ENCODE measurements at regions not wholly inside any gene's neighbourhood (a gene's known extent, or its start where the extent isn't known, plus 50 kb on each side); places are given as distances from the start of the nearest gene placed in this dataset.

GRCh38 chr5:9784231-9784630 is 154.1 kb upstream of the TAS2R1 start:
- Histone ChIP-seq H3K27me3 (ENCODE audit: low read depth) (peaks cover 31% of the 10 kb centered on the region), H3K36me3 (no peaks in the 10 kb centered on the region), H3K9me3 (replicated peaks) (peaks cover 18% of the 10 kb centered on the region), H3K4me3 (no peak overlapping the region), H3K27ac (replicated peaks) (no peak overlapping the region), H3K4me1 (peaks cover 10% of the 10 kb centered on the region)
- no peak for TF ChIP-seq CTCF (IDR thresholded peaks at IDR 0.05; ENCODE audit: borderline replicate concordance)
- intact Hi-C loops (cut with micrococcal nuclease) = no loop called here
- no peak for DNase-seq

- Histone ChIP-seq H3K27me3 (ENCODE audit: low read depth) (peaks cover 31% of the 10 kb centered on the region), H3K9me3 (replicated peaks) (peaks cover 18% of the 10 kb centered on the region), H3K4me3 (no peak overlapping the region), H3K36me3 (no peaks in the 10 kb centered on the region), H3K27ac (replicated peaks) (no peak overlapping the region), H3K4me1 (peaks cover 4% of the 10 kb centered on the region)
- intact Hi-C loops (cut with micrococcal nuclease) = no loop called here
- TF ChIP-seq CTCF (IDR thresholded peaks at IDR 0.05; ENCODE audit: borderline replicate concordance) = no peak
- DNase-seq = no peak
Observed at GRCh38 chr5:9782826-9783560, 152.8 kb upstream of the TAS2R1 start.

GRCh38 chr5:9781890-9782289 is 151.7 kb upstream of the TAS2R1 start:
- intact Hi-C loops (cut with micrococcal nuclease) = no loop called here

GRCh38 chr5:9781275-9781674 is 151.1 kb upstream of the TAS2R1 start:
- Histone ChIP-seq H3K4me1 (no peaks in the 10 kb centered on the region), H3K27ac (replicated peaks) (no peak overlapping the region), H3K4me3 (no peak overlapping the region), H3K9me3 (replicated peaks) (peaks cover 18% of the 10 kb centered on the region), H3K36me3 (no peaks in the 10 kb centered on the region), H3K27me3 (ENCODE audit: low read depth) (peaks cover 23% of the 10 kb centered on the region)
- TF ChIP-seq CTCF (IDR thresholded peaks at IDR 0.05; ENCODE audit: borderline replicate concordance) = no peak
- intact Hi-C loops (cut with micrococcal nuclease) = no loop called here
- DNase-seq = no peak

More at GRCh38 chr5:9781890-9782289, 151.7 kb upstream of the TAS2R1 start:
- H3K9me3 ChIP-seq (replicated peaks) = peaks cover 18% of the 10 kb centered on the region
- no peaks in the 10 kb centered on the region for H3K36me3 ChIP-seq
- peaks cover 29% of the 10 kb centered on the region for H3K27me3 ChIP-seq (ENCODE audit: low read depth)
- H3K27ac ChIP-seq (replicated peaks) = no peak overlapping the region
- no peak for TF ChIP-seq CTCF (IDR thresholded peaks at IDR 0.05; ENCODE audit: borderline replicate concordance)
- no peak for DNase-seq
- no peaks in the 10 kb centered on the region for H3K4me1 ChIP-seq
- H3K4me3 ChIP-seq = no peak overlapping the region

- intact Hi-C loops (cut with micrococcal nuclease) = no loop called here
- no peak for TF ChIP-seq CTCF (IDR thresholded peaks at IDR 0.05; ENCODE audit: borderline replicate concordance)
- Histone ChIP-seq H3K4me3 (no peak overlapping the region), H3K4me1 (no peaks in the 10 kb centered on the region), H3K27me3 (ENCODE audit: low read depth) (peaks cover 15% of the 10 kb centered on the region), H3K27ac (replicated peaks) (no peak overlapping the region), H3K36me3 (no peaks in the 10 kb centered on the region), H3K9me3 (replicated peaks) (peaks cover 18% of the 10 kb centered on the region)
- no peak for DNase-seq
Observed at GRCh38 chr5:9780501-9780900, 150.3 kb upstream of the TAS2R1 start.

Measured in left ventricle myocardium inferior (tissue), 1 donor.